HG03565 (cell line): ENCODE measurements at regions not wholly inside any gene's neighbourhood (a gene's known extent, or its start where the extent isn't known, plus 50 kb on each side); places are given as distances from the start of the nearest gene placed in this dataset.

Experiments
- ATAC-seq: cut with Tn5 transposase; IDR thresholded peaks from one replicate; pipeline ENCODE4 v1.9.1; 2021; ENCODE audit warnings: mild to moderate bottlenecking, moderate library complexity; ENCODE audit not compliant: unreplicated experiment

- no peak for ATAC-seq
Observed at GRCh38 chr2:123101434-123101833, 923.7 kb upstream of the CNTNAP5 start.

GRCh38 chr2:123103902-123104301 lies 921.2 kb upstream of the CNTNAP5 start:
- no peak for ATAC-seq

GRCh38 chr2:123116595-123116994 lies 908.5 kb upstream of the CNTNAP5 start:
- ATAC-seq = no peak

GRCh38 chr2:123127236-123127635 lies 897.9 kb upstream of the CNTNAP5 start:
- no peak for ATAC-seq

- ATAC-seq = no peak
Observed at GRCh38 chr2:123128951-123129350, 896.1 kb upstream of the CNTNAP5 start.

- ATAC-seq = no peak
Observed at GRCh38 chr2:123136419-123136818, 888.7 kb upstream of the CNTNAP5 start.

GRCh38 chr2:123144082-123144481 lies 881.0 kb upstream of the CNTNAP5 start:
- ATAC-seq = no peak

- no peak for ATAC-seq
Observed at GRCh38 chr2:123153041-123153440, 872.0 kb upstream of the CNTNAP5 start.

GRCh38 chr2:123154195-123154594 lies 870.9 kb upstream of the CNTNAP5 start:
- no peak for ATAC-seq

GRCh38 chr2:123157016-123157415 lies 868.1 kb upstream of the CNTNAP5 start:
- no peak for ATAC-seq

GRCh38 chr2:123162400-123163016 lies 862.6 kb upstream of the CNTNAP5 start:
- ATAC-seq = no peak

- ATAC-seq = no peak
Observed at GRCh38 chr2:123163398-123163797, 861.7 kb upstream of the CNTNAP5 start.

GRCh38 chr2:123164216-123164615 lies 860.9 kb upstream of the CNTNAP5 start:
- ATAC-seq = no peak

GRCh38 chr2:123165616-123166015 lies 859.5 kb upstream of the CNTNAP5 start:
- ATAC-seq = no peak

- no peak for ATAC-seq
Observed at GRCh38 chr2:123179526-123179925, 845.6 kb upstream of the CNTNAP5 start.

GRCh38 chr2:123195957-123196356 lies 829.1 kb upstream of the CNTNAP5 start:
- ATAC-seq = no peak

GRCh38 chr2:123200035-123200434 lies 825.1 kb upstream of the CNTNAP5 start:
- no peak for ATAC-seq

- no peak for ATAC-seq
Observed at GRCh38 chr2:123207245-123207644, 817.8 kb upstream of the CNTNAP5 start.

GRCh38 chr2:123209202-123209601 lies 815.9 kb upstream of the CNTNAP5 start:
- no peak for ATAC-seq

- ATAC-seq = no peak
Observed at GRCh38 chr2:123211181-123211580, 813.9 kb upstream of the CNTNAP5 start.

- ATAC-seq = no peak
Observed at GRCh38 chr2:123245156-123245555, 779.9 kb upstream of the CNTNAP5 start.

- no peak for ATAC-seq
Observed at GRCh38 chr2:123258877-123259539, 766.1 kb upstream of the CNTNAP5 start.

GRCh38 chr2:123262856-123263255 lies 762.2 kb upstream of the CNTNAP5 start:
- ATAC-seq = no peak
